ENCODE measurements at regions not wholly inside any gene's neighbourhood (a gene's known extent, or its start where the extent isn't known, plus 50 kb on each side); places are given as distances from the start of the nearest gene placed in this dataset.

DNA sequence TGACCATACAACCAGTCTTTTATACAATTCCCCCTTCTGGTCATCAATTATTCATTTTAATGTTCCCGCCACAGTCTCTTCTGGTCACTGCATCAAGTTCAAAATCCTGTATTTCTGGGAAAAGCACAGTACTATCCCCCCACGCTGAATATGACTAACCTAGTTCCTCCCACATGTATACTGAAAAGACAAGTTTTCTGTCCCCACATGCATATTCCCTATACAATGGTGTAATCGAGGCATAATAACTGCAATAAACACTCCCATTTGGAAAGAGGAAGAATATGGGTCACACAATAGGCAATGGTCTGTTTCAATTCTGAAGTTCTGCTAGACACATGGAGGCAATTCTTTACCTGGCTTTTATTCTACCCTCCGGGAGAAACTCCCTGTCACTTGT, 344.9 kb downstream of the EFNA5 start:
- no peak for DNase-seq (ENCODE audit: low spot score)

DNA sequence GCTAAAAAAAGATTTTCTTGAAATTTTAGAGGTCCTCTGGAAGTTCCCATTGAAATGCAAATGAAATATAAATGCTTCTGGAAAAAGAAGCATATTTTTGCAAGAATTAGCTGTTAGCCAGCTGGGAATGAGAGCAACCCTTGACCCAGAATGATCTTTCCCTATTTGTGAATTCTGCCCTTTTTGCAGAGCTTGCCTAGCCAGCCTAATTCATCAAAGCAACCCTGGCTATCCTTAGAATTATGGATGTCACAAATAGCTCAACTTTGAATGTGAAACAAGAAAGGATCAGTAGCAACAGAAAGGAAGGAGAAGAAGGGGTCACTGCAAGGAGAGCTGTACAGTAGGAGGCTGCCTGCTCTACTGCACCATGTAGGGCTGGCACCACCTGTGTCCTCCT, 345.9 kb downstream of the EFNA5 start:
- no peak for DNase-seq (ENCODE audit: low spot score)

- DNase-seq (ENCODE audit: low spot score) = no peak
Observed at GRCh38 chr5:107324071-107324470, 346.7 kb downstream of the EFNA5 start.

DNA sequence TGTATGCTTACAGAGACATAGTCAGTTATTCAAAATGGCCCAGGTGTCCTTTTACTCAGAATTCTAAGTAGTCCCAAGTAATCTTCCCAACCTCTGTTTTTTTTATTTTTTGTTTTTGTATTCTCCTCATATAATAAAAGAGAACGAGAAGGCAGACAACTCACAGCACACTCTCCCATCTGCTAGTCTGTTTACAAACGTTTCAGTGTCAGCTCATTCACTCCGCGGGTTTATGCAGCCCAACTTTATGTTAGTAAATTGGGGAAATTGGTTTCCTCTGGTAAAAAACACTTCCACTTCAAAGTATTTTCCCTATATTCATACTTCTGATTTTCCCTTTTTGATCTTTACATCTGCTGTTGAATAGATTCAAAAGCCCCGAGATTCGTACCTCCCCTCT, 347.2 kb downstream of the EFNA5 start:
- DNase-seq (ENCODE audit: low spot score) = no peak

DNA sequence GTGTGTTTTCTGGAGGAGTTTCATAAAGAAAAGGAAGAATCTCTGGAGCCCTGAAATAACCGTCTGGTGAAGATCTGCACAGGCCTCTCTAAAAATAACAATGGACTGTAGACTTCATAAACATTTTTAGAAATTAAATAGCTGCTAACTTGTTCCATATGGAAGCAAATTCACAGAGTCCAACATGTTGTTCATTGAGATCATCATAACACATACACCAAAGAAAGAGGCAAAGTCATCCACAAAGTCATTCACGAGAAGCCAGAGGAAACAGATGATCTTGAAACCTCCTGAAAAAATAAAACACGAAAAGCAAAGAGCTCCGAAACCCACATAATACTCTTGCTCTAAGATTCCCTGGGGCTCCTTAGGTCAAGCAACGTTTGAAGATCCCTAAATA, 347.8 kb downstream of the EFNA5 start:
- no peak for DNase-seq (ENCODE audit: low spot score)

- no peak for DNase-seq (ENCODE audit: low spot score)
Observed at GRCh38 chr5:107321906-107322305, 348.8 kb downstream of the EFNA5 start.

DNA sequence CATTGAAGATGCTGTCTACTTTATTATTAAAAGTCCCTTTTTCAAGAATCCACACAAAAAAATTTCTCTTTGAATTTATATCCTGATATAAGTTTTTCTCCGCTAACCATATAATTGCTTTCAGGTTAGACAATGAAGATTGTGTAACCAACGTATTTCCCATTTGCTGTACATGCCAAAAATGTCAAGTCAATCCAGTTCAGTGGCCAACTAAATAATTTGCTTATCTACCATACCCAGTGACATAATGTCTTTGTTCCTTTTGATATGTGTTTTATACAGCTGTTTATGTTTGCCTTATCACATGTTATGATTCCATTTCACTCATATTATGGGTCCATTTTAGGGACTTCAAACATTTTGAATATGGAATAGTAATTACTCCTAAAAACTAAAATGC, 349.9 kb downstream of the EFNA5 start:
- no peak for DNase-seq (ENCODE audit: low spot score)

GRCh38 chr5:107320376-107320775, 350.4 kb downstream of the EFNA5 start:
- DNase-seq (ENCODE audit: low spot score) = no peak

DNA sequence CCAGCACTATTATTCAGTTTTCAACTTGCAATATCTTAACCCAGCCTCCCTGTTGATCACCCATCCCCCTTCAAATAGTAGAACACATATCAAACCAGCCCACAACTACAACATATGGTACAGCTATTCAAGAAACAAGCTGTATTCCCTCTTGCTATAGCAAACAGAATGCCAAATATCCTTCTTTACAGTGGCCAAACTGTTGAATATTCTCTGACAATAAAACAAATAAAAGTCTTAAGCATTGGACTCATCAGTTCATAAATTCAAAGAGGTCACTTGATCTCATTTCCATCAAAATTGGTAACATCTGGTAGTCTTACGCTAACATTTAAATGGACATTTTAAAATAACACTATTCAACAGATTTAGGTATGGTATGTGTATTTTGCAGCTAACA, 350.8 kb downstream of the EFNA5 start:
- DNase-seq (ENCODE audit: low spot score) = no peak

- DNase-seq (ENCODE audit: low spot score) = no peak
Observed at GRCh38 chr5:107314330-107314729, 356.4 kb downstream of the EFNA5 start.

GRCh38 chr5:107313921-107314320, 356.8 kb downstream of the EFNA5 start:
- no peak for DNase-seq (ENCODE audit: low spot score)

GRCh38 chr5:107313098-107313497, 357.6 kb downstream of the EFNA5 start:
- no peak for DNase-seq (ENCODE audit: low spot score)

GRCh38 chr5:107310181-107310580, 360.6 kb downstream of the EFNA5 start:
- DNase-seq (ENCODE audit: low spot score) = no peak

DNA sequence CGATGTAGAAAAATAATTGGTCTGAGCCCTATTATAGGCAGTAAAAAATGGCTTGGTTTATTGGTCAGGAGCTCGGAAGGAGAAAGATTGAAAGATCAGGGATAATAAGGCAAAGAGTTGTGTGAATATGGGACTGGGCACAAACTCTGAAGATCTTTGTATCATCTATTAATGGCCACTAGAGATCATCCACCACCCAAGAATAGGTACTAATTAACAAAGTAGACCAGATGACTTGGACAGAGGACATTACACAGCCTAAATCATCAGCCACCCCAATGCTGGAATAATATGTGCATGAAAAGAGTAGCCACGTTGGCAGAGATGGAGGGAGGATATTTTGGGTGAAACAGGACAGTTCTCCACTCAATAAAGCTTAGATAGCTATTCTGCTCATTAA, 364.1 kb downstream of the EFNA5 start:
- no peak for DNase-seq (ENCODE audit: low spot score)

GRCh38 chr5:107306002-107306401, 364.7 kb downstream of the EFNA5 start:
- DNase-seq (ENCODE audit: low spot score) = no peak

GRCh38 chr5:107304684-107305083, 366.1 kb downstream of the EFNA5 start:
- DNase-seq (ENCODE audit: low spot score) = no peak

GRCh38 chr5:107303171-107303968, 367.4 kb downstream of the EFNA5 start:
- no peak for DNase-seq (ENCODE audit: low spot score)

GRCh38 chr5:107302441-107302840, 368.3 kb downstream of the EFNA5 start:
- DNase-seq (ENCODE audit: low spot score) = no peak

GRCh38 chr5:107301999-107302398, 368.7 kb downstream of the EFNA5 start:
- no peak for DNase-seq (ENCODE audit: low spot score)

DNA sequence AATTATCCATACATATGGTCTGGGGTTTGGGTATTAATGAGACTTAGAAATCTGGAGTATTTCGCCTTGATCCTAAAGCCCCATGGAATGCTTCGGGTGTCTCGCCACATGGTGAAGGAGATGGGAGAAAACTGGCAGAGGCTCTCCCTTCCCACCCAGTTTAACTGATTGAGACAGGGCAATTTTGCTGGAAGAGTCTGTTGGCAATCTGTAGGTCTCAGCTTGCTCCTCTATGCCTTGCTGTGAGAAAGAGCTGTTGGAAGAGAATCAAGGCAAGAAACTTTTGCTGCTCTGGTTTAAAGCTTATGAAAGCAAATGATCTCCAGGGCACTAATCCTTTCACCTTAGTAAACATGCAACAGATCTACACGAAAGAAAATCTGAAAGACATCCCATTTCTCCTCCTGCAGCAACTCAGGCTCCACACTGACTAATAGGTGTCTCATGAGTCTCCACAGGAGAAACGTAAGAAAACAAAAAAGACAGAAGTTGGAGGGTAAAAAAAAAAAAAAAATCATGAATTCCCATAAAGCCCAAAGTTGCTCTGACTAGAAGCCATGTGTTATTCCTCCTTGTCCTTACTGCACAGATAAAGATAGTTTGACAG, 369.9 kb downstream of the EFNA5 start:
- no peak for DNase-seq (ENCODE audit: low spot score)

GRCh38 chr5:107296572-107296971, 374.2 kb downstream of the EFNA5 start:
- no peak for DNase-seq (ENCODE audit: low spot score)

GRCh38 chr5:107295914-107296313, 374.8 kb downstream of the EFNA5 start:
- no peak for DNase-seq (ENCODE audit: low spot score)

GRCh38 chr5:107294669-107295068, 376.1 kb downstream of the EFNA5 start:
- no peak for DNase-seq (ENCODE audit: low spot score)

DNA sequence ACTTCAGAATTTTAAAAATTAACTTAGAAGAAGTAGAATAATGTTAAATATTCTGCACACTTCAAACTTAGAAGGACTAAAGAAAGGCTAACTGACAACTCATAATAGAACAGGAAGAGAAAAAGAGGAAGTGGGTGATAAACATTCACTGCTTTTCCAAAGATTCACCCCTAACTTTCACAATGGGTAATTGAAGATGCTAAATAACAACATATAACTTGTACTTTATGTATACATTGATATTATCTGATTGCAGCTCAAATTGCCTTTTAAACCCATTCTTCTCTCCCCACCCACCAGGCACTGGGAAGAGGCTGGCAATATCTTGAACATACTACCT, 376.6 kb downstream of the EFNA5 start:
- no peak for DNase-seq (ENCODE audit: low spot score)
